Nephron progenitor cell (in vitro differentiated cells): ENCODE measurements at regions not wholly inside any gene's neighbourhood (a gene's known extent, or its start where the extent isn't known, plus 50 kb on each side); places are given as distances from the start of the nearest gene placed in this dataset.

Experiments
- DNase-seq: peaks from one replicate; pipeline ENCODE4 v3.0.0; 2021
- H3K27ac Mint-ChIP-seq: 2 replicates; pipeline ENCODE4 v1.8.0; 2021; ENCODE audit warnings: mild to moderate bottlenecking, moderate library complexity, mixed read lengths
- H3K27me3 Mint-ChIP-seq: 2 replicates; pipeline ENCODE4 v1.8.0; 2021; ENCODE audit warnings: mild to moderate bottlenecking, low read depth, mixed read lengths; ENCODE audit not compliant: poor library complexity
- H3K36me3 Mint-ChIP-seq: 2 replicates; pipeline ENCODE4 v1.8.0; 2021; ENCODE audit warnings: low read depth, mixed read lengths
- H3K4me1 Mint-ChIP-seq: 2 replicates; pipeline ENCODE4 v1.8.0; 2021; ENCODE audit warnings: mixed read lengths
- H3K4me3 Mint-ChIP-seq: 2 replicates; pipeline ENCODE4 v1.8.0; 2021; ENCODE audit warnings: mild to moderate bottlenecking, moderate library complexity, mixed read lengths
- H3K9me3 Mint-ChIP-seq: 2 replicates; pipeline ENCODE4 v1.8.0; 2021; ENCODE audit warnings: mild to moderate bottlenecking, moderate library complexity, mixed read lengths
- CTCF ChIP-seq: fragments of 200-600 bp; sonication (generic); IDR thresholded peaks from 2 replicates; pipeline ENCODE4 v1.5.0; 2021; ENCODE audit warnings: antibody characterized with exemption

GRCh38 chr2:113829270-113829669 lies 60.6 kb upstream of the ACTR3 start:
- Mint-ChIP-seq H3K27me3 (no peaks in the 10 kb centered on the region), H3K36me3 (no peaks in the 10 kb centered on the region), H3K27ac (no peak overlapping the region), H3K4me3 (no peak overlapping the region), H3K4me1 (peaks cover 13% of the 10 kb centered on the region), H3K9me3 (no peaks in the 10 kb centered on the region)
- DNase-seq: no peak
- no peak for TF ChIP-seq CTCF

GRCh38 chr2:113828049-113828742 lies 61.7 kb upstream of the ACTR3 start:
- H3K9me3 Mint-ChIP-seq: no peaks in the 10 kb centered on the region
- no peak for TF ChIP-seq CTCF
- H3K4me1 Mint-ChIP-seq: peaks cover 21% of the 10 kb centered on the region
- H3K27ac Mint-ChIP-seq: no peak overlapping the region
- H3K36me3 Mint-ChIP-seq: no peaks in the 10 kb centered on the region
- H3K4me3 Mint-ChIP-seq: no peak overlapping the region
- no peaks in the 10 kb centered on the region for H3K27me3 Mint-ChIP-seq
- DNase-seq: no peak

GRCh38 chr2:113827426-113827825 lies 62.5 kb upstream of the ACTR3 start:
- Mint-ChIP-seq H3K36me3 (no peaks in the 10 kb centered on the region), H3K4me1 (peaks cover 28% of the 10 kb centered on the region), H3K4me3 (no peak overlapping the region), H3K27ac (no peak overlapping the region), H3K9me3 (no peaks in the 10 kb centered on the region), H3K27me3 (no peaks in the 10 kb centered on the region)
- TF ChIP-seq CTCF: no peak
- DNase-seq: no peak

- no peak for DNase-seq
- H3K27me3 Mint-ChIP-seq: no peaks in the 10 kb centered on the region
- H3K4me3 Mint-ChIP-seq: no peak overlapping the region
- no peak for TF ChIP-seq CTCF
- peaks cover 37% of the 10 kb centered on the region for H3K4me1 Mint-ChIP-seq
- no peaks in the 10 kb centered on the region for H3K9me3 Mint-ChIP-seq
- H3K27ac Mint-ChIP-seq: no peak overlapping the region
- H3K36me3 Mint-ChIP-seq: no peaks in the 10 kb centered on the region
These were observed 63.3 kb upstream of the ACTR3 start for GRCh38 chr2:113826346-113827285.

- Mint-ChIP-seq H3K4me3 (no peak overlapping the region), H3K4me1 (peaks cover 52% of the 10 kb centered on the region), H3K27ac (no peak overlapping the region), H3K9me3 (no peaks in the 10 kb centered on the region), H3K27me3 (no peaks in the 10 kb centered on the region), H3K36me3 (no peaks in the 10 kb centered on the region)
- no peak for TF ChIP-seq CTCF
- no peak for DNase-seq
These were observed 65.9 kb upstream of the ACTR3 start for GRCh38 chr2:113823716-113824595.
